ENCODE measurements at regions not wholly inside any gene's neighbourhood (a gene's known extent, or its start where the extent isn't known, plus 50 kb on each side); places are given as distances from the start of the nearest gene placed in this dataset.

DNA sequence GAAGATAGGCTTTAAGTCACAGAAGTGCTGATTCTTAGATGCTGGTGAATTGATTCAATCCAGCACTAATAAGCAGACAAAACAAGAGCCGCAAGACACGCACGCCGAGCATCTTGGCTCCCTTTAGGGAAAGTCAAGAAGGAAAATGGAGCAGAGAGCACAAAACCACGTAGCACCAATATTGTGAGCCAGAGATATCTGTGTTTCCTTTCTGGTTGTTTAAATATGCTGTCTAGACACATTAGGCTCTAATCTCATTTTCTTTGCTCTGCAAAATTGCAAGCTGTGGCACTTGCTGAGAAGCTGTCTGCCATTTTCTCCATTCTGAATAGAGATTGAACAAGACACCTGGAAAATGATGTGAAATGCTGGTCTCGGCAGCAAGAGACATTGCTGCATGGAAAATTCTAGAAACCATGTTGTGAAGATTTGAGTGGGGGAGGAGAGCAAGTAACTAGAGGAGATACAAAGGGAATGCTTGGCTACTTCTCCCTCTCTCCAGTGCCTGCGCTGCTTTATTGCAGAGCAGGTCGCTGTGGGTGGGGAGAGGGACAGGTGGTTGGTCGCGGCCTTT is 336.3 kb downstream of the MED10 start:
- TF ChIP-seq, protein P1, sequence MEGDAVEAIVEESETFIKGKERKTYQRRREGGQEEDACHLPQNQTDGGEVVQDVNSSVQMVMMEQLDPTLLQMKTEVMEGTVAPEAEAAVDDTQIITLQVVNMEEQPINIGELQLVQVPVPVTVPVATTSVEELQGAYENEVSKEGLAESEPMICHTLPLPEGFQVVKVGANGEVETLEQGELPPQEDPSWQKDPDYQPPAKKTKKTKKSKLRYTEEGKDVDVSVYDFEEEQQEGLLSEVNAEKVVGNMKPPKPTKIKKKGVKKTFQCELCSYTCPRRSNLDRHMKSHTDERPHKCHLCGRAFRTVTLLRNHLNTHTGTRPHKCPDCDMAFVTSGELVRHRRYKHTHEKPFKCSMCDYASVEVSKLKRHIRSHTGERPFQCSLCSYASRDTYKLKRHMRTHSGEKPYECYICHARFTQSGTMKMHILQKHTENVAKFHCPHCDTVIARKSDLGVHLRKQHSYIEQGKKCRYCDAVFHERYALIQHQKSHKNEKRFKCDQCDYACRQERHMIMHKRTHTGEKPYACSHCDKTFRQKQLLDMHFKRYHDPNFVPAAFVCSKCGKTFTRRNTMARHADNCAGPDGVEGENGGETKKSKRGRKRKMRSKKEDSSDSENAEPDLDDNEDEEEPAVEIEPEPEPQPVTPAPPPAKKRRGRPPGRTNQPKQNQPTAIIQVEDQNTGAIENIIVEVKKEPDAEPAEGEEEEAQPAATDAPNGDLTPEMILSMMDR (IDR thresholded peaks at IDR 0.05; ENCODE audit: control extremely low read depth in 1 of 3, insufficient read depth in 1 of 3, low read depth in 1 of 3, low read length in 3 of 3) = no peak
- TF ChIP-seq JUND (IDR thresholded peaks at IDR 0.05; ENCODE audit: low read length) (no peak), RBBP5 (IDR thresholded peaks at IDR 0.05; ENCODE audit: borderline replicate concordance, low read depth, low read length) (no peak), TAF1 (IDR thresholded peaks at IDR 0.05; ENCODE audit: low read depth, low read length) (no peak)

Data from H1 (cell line).